ENCODE measurements at regions not wholly inside any gene's neighbourhood (a gene's known extent, or its start where the extent isn't known, plus 50 kb on each side); places are given as distances from the start of the nearest gene placed in this dataset.

DNA sequence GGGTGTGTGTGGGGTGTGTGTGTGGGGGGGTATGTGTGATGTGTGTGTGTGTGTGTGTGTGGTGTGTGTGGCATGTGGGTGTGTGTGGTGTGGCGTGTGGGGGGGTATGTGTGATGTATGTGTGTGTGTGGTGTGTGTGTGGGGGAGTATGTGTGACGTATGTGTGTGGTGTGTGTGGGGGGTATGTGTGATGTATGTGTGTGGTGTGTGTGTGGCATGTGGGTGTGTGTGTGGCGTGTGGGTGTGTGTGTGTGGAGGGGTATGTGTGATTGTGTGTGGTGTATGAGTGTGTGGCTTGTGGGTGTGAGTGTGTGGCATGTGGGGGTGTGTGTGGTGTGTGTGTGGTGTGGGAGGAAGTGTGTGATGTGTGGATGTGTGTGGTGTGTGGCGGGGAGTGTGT, 442.3 kb downstream of the PREX1 start:
- H3K27ac ChIP-seq (ENCODE audit: low read length), result no peak overlapping the region
- H3K27me3 ChIP-seq (ENCODE audit: low read depth, low read length), result no peaks in the 10 kb centered on the region
- no peaks in the 10 kb centered on the region for H3K9me3 ChIP-seq (ENCODE audit: control insufficient read depth in 1 of 2, low read length in 2 of 2)
- no peaks in the 10 kb centered on the region for H3K36me3 ChIP-seq (ENCODE audit: control insufficient read depth in 1 of 2, insufficient read depth in 2 of 2, low read length in 2 of 2)
- H3K4me3 ChIP-seq (ENCODE audit: low read depth in 1 of 2, low read length in 2 of 2), result no peak overlapping the region
- peaks cover 0 to 5% of the 10 kb centered on the region in 2 donors for H3K4me1 ChIP-seq (ENCODE audit: control insufficient read depth in 1 of 2, insufficient read depth in 2 of 2, low read length in 2 of 2)

DNA sequence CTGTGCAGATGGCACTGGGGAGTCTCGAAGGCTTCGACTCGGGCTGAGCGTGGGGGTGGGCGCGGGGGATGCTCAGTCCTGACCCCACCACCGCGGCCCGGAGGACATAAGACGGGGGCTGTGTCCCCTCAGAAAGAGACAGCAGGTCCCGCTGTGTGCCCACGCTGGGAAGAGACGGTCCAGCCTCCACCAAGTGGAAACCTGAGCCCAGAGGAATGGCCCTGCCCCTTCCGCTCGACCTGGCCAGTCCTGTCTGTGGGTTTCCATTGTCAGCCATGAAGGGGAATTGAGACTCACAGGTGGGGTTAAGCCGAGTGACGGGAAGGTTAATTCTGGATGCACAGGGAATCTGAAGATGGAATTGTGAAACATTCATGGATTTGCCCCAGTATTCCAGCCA, 442.7 kb downstream of the PREX1 start:
- Histone ChIP-seq H3K36me3 (ENCODE audit: control insufficient read depth in 1 of 2, insufficient read depth in 2 of 2, low read length in 2 of 2) (no peaks in the 10 kb centered on the region), H3K27ac (ENCODE audit: low read length) (no peak overlapping the region), H3K4me3 (ENCODE audit: low read depth in 1 of 2, low read length in 2 of 2) (no peak overlapping the region), H3K4me1 (ENCODE audit: control insufficient read depth in 1 of 2, insufficient read depth in 2 of 2, low read length in 2 of 2) (peaks cover 0 to 5% of the 10 kb centered on the region in 2 donors), H3K27me3 (ENCODE audit: low read depth, low read length) (no peaks in the 10 kb centered on the region), H3K9me3 (ENCODE audit: control insufficient read depth in 1 of 2, low read length in 2 of 2) (no peaks in the 10 kb centered on the region)

DNA sequence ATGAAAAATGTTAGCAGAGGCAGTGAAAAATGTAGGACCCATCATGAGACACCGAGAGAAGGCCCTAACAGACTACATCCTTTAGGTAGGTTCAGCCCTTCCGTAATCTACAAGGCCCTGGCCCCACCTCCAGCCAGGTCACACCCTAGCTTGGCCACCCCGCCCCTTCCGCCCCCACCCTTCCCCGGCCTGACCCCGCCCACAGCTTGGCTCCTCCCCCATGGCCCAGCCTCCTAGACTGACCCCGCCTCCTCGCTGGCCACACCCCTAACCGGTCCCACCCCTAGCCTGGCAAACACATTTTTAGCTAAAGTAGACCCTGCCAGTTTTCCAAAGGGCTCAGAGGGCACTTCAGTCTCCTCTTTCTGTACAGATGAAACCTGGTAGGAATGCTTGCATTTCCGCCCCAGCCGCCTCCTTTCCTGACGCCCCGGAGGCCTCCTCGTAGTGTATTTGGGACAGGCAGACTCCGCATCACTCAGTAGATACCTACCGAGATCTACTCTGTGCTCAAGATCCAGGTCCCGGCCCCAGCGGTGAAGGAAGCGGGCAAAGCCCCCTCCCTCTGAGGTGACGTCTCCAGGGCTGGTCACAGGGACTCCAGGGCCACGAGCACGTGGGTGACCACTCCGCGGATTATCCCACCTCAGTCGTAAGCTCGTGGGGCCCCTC, 443.5 kb downstream of the PREX1 start:
- Histone ChIP-seq H3K27ac (ENCODE audit: low read length) (no peak overlapping the region), H3K27me3 (ENCODE audit: low read depth, low read length) (no peaks in the 10 kb centered on the region), H3K9me3 (ENCODE audit: control insufficient read depth in 1 of 2, low read length in 2 of 2) (no peaks in the 10 kb centered on the region), H3K36me3 (ENCODE audit: control insufficient read depth in 1 of 2, insufficient read depth in 2 of 2, low read length in 2 of 2) (no peaks in the 10 kb centered on the region), H3K4me3 (ENCODE audit: low read depth in 1 of 2, low read length in 2 of 2) (no peak overlapping the region), H3K4me1 (ENCODE audit: control insufficient read depth in 1 of 2, insufficient read depth in 2 of 2, low read length in 2 of 2) (peaks cover 0 to 5% of the 10 kb centered on the region in 2 donors)

GRCh38 chr20:48383252-48383651, 444.5 kb downstream of the PREX1 start:
- Histone ChIP-seq H3K9me3 (ENCODE audit: control insufficient read depth in 1 of 2, low read length in 2 of 2) (no peaks in the 10 kb centered on the region), H3K27me3 (ENCODE audit: low read depth, low read length) (no peaks in the 10 kb centered on the region), H3K4me3 (ENCODE audit: low read depth in 1 of 2, low read length in 2 of 2) (no peak overlapping the region), H3K27ac (ENCODE audit: low read length) (no peak overlapping the region), H3K36me3 (ENCODE audit: control insufficient read depth in 1 of 2, insufficient read depth in 2 of 2, low read length in 2 of 2) (no peaks in the 10 kb centered on the region), H3K4me1 (ENCODE audit: control insufficient read depth in 1 of 2, insufficient read depth in 2 of 2, low read length in 2 of 2) (peaks cover 0 to 5% of the 10 kb centered on the region in 2 donors)

DNA sequence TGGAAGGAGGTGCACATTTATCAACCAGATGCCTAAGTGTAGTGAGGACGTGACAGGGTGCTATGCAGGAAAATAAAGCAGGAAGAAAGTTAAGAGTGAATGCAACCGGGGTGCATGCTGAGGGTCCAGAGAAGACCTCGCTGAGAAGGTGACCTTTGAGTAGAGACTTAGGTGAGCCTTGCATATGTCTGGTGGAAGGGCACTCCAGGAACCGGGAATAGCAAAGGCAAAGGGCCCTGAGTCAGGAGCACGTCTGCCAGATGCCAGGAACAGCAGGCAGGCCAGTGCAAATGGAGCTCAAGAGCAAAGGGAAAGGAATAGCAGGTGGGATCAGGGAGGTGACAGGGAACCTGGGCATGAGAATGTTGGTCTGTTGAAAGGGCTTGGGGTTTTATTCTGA, 445.5 kb downstream of the PREX1 start:
- H3K4me1 ChIP-seq (ENCODE audit: control insufficient read depth in 1 of 2, insufficient read depth in 2 of 2, low read length in 2 of 2), result peaks cover 0 to 5% of the 10 kb centered on the region in 2 donors
- no peaks in the 10 kb centered on the region for H3K36me3 ChIP-seq (ENCODE audit: control insufficient read depth in 1 of 2, insufficient read depth in 2 of 2, low read length in 2 of 2)
- no peaks in the 10 kb centered on the region for H3K27me3 ChIP-seq (ENCODE audit: low read depth, low read length)
- no peaks in the 10 kb centered on the region for H3K9me3 ChIP-seq (ENCODE audit: control insufficient read depth in 1 of 2, low read length in 2 of 2)
- H3K4me3 ChIP-seq (ENCODE audit: low read depth in 1 of 2, low read length in 2 of 2), result no peak overlapping the region
- H3K27ac ChIP-seq (ENCODE audit: low read length), result no peak overlapping the region

- no peaks in the 10 kb centered on the region for H3K36me3 ChIP-seq (ENCODE audit: control insufficient read depth in 1 of 2, insufficient read depth in 2 of 2, low read length in 2 of 2)
- H3K4me3 ChIP-seq (ENCODE audit: low read depth in 1 of 2, low read length in 2 of 2), result no peak overlapping the region
- no peak overlapping the region for H3K27ac ChIP-seq (ENCODE audit: low read length)
- H3K27me3 ChIP-seq (ENCODE audit: low read depth, low read length), result no peaks in the 10 kb centered on the region
- no peaks in the 10 kb centered on the region for H3K9me3 ChIP-seq (ENCODE audit: control insufficient read depth in 1 of 2, low read length in 2 of 2)
- peaks cover 0 to 5% of the 10 kb centered on the region in 2 donors for H3K4me1 ChIP-seq (ENCODE audit: control insufficient read depth in 1 of 2, insufficient read depth in 2 of 2, low read length in 2 of 2)
Measured at GRCh38 chr20:48381353-48382120, 446.3 kb downstream of the PREX1 start.

DNA sequence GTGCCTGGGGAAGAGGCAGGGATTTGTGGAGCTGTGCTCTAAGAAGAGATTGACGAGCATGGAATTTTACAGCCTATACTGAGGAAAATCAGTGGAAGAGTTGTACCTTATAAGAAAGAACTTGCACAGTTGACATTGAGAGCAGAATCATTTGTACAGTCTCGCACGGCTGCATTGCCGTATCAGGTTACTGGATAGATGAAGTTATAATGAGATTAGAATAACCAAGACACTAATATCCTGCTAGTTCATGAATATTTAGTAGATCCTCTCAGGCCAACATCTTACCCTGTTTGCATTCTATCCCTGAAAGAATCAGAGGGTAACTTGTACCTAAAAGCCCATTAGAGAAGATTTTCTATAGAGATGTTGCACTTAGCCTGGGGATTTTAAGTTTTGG, 447.1 kb downstream of the PREX1 start:
- H3K36me3 ChIP-seq (ENCODE audit: control insufficient read depth in 1 of 2, insufficient read depth in 2 of 2, low read length in 2 of 2), result no peaks in the 10 kb centered on the region
- H3K4me1 ChIP-seq (ENCODE audit: control insufficient read depth in 1 of 2, insufficient read depth in 2 of 2, low read length in 2 of 2), result peaks cover 0 to 5% of the 10 kb centered on the region in 2 donors
- H3K27ac ChIP-seq (ENCODE audit: low read length), result no peak overlapping the region
- no peaks in the 10 kb centered on the region for H3K27me3 ChIP-seq (ENCODE audit: low read depth, low read length)
- H3K4me3 ChIP-seq (ENCODE audit: low read depth in 1 of 2, low read length in 2 of 2), result no peak overlapping the region
- no peaks in the 10 kb centered on the region for H3K9me3 ChIP-seq (ENCODE audit: control insufficient read depth in 1 of 2, low read length in 2 of 2)

DNA sequence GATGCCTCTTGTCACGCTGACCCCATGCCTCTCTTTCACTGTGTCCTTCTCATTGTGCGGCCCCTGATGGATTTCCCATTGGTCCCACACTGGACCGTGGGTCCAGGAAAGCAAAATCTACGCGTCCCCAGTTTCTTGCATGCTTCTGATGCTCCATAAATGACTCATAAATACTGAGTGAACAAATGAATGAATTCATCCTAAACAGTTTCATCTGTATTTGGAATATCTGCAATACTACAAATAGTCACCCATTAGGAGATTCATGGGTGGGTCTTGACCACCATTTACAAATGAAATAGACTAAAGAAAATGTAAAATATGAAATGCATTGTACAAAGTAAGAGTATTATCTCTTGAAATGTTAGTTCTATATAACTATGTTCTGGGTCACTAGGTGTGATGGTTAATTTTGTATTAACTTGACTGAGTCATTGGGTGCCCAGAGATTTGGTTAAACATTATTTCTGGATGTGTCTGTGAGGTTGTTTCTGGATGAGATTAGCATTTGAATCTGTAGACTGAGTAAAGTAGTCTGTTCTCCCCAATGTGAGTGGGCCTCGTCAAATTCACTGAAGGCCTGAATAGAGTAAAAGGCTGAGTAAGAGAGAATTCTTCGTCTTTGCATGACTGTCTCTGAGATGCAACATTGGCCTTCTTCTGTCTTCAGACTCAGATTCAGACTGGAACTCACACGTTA, 448.7 kb downstream of the PREX1 start:
- no peak overlapping the region for H3K27ac ChIP-seq (ENCODE audit: low read length)
- H3K4me3 ChIP-seq (ENCODE audit: low read depth in 1 of 2, low read length in 2 of 2), result no peak overlapping the region
- no peaks in the 10 kb centered on the region for H3K36me3 ChIP-seq (ENCODE audit: control insufficient read depth in 1 of 2, insufficient read depth in 2 of 2, low read length in 2 of 2)
- no peaks in the 10 kb centered on the region for H3K9me3 ChIP-seq (ENCODE audit: control insufficient read depth in 1 of 2, low read length in 2 of 2)
- no peaks in the 10 kb centered on the region for H3K27me3 ChIP-seq (ENCODE audit: low read depth, low read length)
- peaks cover 0 to 5% of the 10 kb centered on the region in 2 donors for H3K4me1 ChIP-seq (ENCODE audit: control insufficient read depth in 1 of 2, insufficient read depth in 2 of 2, low read length in 2 of 2)

DNA sequence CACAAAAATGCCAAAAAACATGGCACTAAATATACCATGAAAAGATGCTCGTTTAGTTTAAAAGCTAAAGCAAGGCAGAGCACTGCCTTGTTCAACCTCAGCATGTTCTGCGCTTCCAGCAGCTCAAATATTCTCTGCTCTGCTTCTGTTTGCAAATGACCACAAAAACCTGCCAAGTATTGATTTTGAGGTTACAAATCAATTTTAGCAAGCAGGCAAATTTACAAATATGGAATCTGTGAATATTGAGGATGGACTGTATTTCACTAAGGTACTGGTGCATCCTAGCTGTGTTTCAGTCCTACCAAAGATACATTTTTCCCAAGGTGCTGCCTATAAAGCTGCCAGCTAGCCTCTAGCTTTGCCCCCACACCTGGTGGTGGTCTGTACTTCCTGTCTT, 449.9 kb downstream of the PREX1 start:
- no peak overlapping the region for H3K27ac ChIP-seq (ENCODE audit: low read length)
- H3K27me3 ChIP-seq (ENCODE audit: low read depth, low read length), result no peaks in the 10 kb centered on the region
- H3K4me1 ChIP-seq (ENCODE audit: control insufficient read depth in 1 of 2, insufficient read depth in 2 of 2, low read length in 2 of 2), result peaks cover 0 to 5% of the 10 kb centered on the region in 2 donors
- no peaks in the 10 kb centered on the region for H3K36me3 ChIP-seq (ENCODE audit: control insufficient read depth in 1 of 2, insufficient read depth in 2 of 2, low read length in 2 of 2)
- no peaks in the 10 kb centered on the region for H3K9me3 ChIP-seq (ENCODE audit: control insufficient read depth in 1 of 2, low read length in 2 of 2)
- no peak overlapping the region for H3K4me3 ChIP-seq (ENCODE audit: low read depth in 1 of 2, low read length in 2 of 2)

DNA sequence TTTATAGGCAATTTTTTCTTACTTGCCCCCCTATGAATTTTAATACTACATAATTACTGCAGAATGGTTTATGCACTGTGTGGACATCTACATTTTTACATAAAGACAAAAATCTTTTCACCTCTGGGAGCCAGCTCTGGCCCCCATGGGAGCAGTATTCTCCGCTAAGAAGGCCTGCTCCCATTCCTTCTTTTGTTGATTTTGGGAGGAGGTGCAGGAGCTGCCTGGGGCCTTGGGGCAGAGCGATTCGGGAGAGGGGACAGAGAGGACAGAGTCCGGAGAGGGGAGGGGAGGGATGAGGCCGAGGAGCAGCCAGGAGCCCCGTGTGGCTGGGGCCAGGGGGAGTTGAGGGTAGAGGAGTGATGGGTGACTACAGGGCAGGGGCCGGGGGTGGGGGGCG, 452.0 kb downstream of the PREX1 start:
- Histone ChIP-seq H3K27ac (ENCODE audit: low read length) (no peak overlapping the region), H3K36me3 (ENCODE audit: control insufficient read depth in 1 of 2, insufficient read depth in 2 of 2, low read length in 2 of 2) (no peaks in the 10 kb centered on the region), H3K27me3 (ENCODE audit: low read depth, low read length) (no peaks in the 10 kb centered on the region), H3K4me3 (ENCODE audit: low read depth in 1 of 2, low read length in 2 of 2) (no peak overlapping the region), H3K9me3 (ENCODE audit: control insufficient read depth in 1 of 2, low read length in 2 of 2) (no peaks in the 10 kb centered on the region), H3K4me1 (ENCODE audit: control insufficient read depth in 1 of 2, insufficient read depth in 2 of 2, low read length in 2 of 2) (no peaks in the 10 kb centered on the region)

- Histone ChIP-seq H3K9me3 (ENCODE audit: control insufficient read depth in 1 of 2, low read length in 2 of 2) (no peaks in the 10 kb centered on the region), H3K4me1 (ENCODE audit: control insufficient read depth in 1 of 2, insufficient read depth in 2 of 2, low read length in 2 of 2) (no peaks in the 10 kb centered on the region), H3K4me3 (ENCODE audit: low read depth in 1 of 2, low read length in 2 of 2) (no peak overlapping the region), H3K36me3 (ENCODE audit: control insufficient read depth in 1 of 2, insufficient read depth in 2 of 2, low read length in 2 of 2) (no peaks in the 10 kb centered on the region), H3K27ac (ENCODE audit: low read length) (no peak overlapping the region), H3K27me3 (ENCODE audit: low read depth, low read length) (no peaks in the 10 kb centered on the region)
Measured at GRCh38 chr20:48374991-48375595, 452.7 kb downstream of the PREX1 start.

All from muscle layer of duodenum (tissue), 2 donors.